GM19035 (cell line): ENCODE measurements at regions not wholly inside any gene's neighbourhood (a gene's known extent, or its start where the extent isn't known, plus 50 kb on each side); places are given as distances from the start of the nearest gene placed in this dataset.

ENCODE experiments used
- ATAC-seq: cut with Tn5 transposase; IDR thresholded peaks from one replicate; pipeline ENCODE4 v1.9.1; 2021; ENCODE audit not compliant: unreplicated experiment

DNA sequence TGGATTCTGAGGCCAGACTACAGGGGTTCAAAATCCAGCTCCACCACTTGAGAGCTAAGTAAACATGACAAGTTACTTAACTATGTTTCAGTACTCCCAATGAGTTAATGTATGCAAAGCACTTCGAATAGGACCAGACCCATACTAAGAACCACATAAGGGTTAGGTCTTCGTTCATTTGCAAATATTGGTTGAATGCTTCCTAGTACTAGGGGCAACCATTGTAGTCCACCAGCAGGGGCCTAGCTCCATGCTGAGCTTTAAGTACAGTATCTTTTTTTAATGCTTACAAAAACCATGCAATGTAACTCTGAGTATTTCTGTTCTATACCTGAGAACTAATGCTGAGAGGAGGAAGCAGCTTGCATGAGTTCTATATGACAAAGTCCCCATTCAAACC is 80.4 kb upstream of the PDE1C start:
- no peak for ATAC-seq

DNA sequence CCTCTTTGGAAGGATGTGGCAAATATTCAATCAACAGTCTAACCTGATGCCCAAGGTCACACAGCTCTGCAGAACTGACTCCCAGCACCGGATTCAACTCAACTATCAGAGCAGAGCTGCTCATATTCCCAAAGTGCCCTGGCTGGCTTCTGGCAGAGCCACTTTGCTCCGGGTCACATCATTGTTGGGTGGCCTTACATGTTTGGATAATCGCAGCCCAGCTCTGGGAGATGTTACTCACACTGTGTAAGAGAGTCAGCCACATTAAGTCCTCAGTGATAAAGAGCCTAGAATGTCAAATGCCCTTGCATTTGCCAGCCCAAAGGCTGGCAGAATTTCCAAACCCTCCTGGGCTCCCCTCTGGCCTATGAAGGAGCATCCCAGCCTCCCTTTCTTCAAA is 79.8 kb upstream of the PDE1C start:
- ATAC-seq: no peak

DNA sequence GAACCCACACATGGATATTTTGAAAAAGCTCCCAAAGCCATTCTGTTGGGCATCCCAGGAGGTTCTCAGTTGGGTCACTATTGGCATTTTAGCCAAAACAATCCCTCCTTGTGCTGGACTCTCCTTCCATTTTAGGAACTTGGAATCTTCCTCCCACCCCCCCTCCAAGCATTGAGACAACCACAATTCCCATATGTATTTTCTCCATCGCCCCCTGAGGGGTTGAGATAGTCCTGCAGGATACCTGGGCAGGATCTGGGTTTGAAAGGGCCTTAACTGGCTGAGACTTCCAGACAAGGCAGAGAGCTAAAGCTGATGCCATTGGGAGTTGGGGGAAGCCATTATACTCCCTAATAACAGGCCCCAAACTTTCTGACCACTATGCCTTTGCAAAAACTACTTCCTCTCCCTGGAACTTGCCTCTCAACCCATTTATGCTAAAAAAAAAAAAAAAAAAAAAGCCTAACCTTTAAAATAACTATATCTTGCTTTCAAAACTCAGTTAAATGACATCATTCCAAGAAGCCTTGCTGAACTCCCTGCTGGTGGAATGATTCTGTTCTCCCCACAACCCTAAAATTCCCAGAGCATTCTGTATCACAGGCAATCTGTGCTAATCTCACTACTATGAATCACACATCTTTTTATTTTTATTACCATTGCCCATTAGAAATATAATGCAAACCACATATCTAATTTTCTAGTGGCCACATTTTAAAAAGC is 77.5 kb upstream of the PDE1C start:
- ATAC-seq: no peak

DNA sequence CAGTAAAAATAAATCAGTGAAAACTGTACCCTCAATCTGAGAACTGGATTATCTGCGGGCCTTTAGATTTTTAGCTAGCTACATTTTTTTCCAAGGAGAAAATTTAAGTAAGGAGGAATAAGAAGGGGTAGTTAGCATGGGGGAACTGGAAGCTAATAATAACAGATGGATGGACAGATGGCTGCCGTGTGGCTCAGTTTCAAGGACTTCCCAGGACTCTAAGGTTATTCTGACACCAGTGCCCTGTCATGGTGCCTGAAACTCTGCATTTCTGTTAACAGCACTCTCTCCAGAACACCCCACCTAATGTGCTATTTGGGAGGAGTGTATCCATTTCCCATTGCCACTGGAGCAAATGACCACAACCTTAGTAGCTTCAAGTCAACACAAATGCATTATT is 75.7 kb upstream of the PDE1C start:
- ATAC-seq: no peak

DNA sequence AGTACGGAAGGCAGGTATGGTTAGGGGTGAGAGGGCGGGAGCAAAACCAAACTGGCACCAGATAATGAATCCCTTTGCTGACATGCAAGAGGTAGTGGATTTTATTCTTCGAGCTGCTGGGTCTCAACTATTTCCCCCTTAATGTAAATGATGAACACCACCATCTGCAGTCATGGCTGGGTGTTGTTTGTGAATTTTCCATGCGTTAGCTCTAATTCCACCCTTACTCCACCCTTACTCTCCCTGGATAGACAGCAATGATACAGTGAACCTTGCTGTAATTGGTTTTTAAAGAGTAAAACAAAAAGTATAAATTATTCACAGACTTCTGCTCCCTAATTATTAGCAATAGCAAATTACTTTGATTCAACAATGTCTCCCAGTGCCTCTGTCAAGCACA is 74.5 kb upstream of the PDE1C start:
- ATAC-seq: no peak

DNA sequence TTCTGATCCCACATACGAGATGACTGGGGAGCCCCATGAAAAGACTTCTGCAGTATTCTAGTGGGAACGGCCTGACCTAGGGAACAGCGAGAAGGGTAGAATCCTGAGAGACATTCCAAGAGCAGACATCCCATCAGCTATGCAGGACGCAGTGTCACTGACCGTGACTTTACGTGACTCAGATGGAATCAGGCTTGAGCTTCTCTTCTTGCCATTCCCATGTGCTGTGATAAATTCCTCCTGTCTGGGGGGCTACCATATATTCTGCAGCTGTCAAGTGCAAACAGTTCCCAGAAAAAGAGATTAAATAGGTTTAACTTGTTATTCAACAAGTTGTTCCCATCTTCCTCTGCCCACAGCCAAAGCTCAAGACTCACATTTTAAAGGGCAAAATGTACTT is 73.1 kb upstream of the PDE1C start:
- no peak for ATAC-seq

DNA sequence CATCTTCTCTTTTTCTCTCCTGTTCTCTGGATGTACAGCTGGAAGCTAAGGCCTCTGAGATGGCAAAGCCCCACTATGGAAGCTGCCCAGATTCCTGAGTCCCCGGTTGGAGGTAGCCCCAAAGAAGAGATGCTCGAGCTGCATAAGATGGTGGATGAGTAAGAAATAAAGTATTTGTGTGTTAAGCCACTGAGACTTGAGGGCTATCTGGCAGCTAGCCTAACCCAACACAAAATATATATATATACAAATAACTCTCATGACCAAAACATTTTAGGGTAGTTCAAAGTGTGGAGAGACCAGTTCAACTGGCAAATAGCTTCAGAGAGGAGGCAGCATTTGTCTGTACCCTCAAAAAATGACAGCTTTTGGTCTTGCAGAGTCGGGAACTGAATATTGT is 72.4 kb upstream of the PDE1C start:
- ATAC-seq: no peak

DNA sequence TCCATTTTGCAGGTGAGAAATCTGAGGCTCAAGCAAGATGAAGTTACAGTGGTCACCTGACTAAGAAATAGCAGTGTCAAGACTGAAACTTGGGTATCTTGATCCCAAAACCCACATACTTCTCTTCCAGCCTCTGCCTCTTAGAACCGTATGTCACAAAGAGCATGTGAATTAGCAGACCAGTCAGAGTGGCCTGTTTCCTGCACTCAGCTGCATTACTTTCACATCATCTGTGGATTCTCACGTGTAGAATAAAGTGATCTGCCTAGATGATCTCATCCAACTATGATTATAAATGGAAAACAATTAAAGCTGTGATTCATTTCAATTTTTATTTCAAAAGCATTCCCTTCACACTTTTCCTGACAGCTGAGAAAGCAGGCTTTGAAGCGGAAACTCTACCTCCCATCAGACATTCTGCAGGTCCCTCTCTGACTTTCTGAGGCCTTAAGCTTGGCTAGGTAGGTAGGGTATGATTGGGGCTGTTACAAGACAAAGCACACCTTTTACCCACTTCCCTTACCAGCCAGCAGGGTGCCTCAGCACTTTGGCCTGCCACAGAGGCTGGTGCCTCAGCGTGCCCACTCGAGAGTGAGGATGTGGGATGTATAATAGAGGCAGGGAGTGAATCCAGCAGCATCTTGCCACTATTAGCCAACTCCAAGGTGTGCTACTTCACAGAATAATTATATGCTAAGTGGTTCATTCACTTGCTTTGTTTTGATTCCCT is 70.2 kb upstream of the PDE1C start:
- ATAC-seq: no peak

DNA sequence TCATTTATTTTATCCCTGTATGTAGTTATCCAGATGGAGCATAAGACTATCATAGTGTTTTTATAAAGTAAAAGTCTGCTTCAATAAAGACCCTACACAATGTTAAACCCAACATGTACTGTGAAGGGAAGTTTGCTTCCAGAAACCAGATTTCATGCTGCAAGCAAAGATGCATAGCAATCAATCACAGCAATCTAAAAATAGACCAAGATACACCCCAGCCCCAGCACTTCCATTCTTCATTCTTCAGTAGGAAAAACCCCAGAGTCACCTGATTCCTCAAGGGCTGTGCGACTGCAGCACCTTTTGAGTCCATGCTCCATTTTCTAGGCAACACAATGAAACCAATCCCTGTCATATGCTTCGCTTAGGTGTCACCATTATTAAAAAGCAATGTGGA is 66.9 kb upstream of the PDE1C start:
- ATAC-seq: no peak

DNA sequence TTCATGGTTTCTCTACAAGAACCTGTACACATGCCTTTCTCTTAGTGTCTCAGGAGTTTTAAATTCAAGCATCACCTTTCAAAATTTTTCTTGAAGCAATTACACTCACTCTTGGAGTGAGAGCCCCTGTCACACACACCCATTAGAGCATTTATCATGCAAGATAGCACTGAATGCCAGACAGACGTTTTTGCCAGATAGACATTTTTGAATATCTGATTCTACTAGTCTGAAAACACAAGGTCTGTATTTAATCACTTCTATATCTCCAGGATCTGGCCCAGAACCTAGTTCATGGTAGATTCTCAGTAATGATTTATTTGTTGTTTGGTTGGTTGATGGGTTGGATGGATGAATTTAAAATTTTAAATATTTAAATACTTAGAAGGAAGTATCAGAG is 60.9 kb upstream of the PDE1C start:
- no peak for ATAC-seq

DNA sequence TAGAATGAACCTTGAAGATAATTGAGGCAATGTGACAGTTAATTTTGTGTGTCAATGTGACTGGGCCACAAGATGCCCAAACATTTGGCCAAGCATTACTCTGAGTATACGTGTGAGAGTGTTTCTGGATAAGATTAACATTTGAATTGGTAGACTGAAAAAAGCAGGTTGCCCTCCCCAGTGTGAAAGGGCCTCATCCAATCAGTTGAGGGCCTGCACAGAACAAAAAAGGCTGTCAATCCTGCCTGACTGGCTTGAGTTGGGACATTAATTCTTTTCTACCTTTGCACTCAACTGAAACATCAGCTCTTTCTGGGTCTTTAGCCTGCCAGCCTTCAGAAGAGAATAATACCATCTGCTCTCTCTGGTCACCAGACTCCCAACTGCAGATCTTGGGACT is 56.6 kb upstream of the PDE1C start:
- ATAC-seq: no peak
